CD14-positive monocyte (primary cell): ENCODE measurements at regions not wholly inside any gene's neighbourhood (a gene's known extent, or its start where the extent isn't known, plus 50 kb on each side); places are given as distances from the start of the nearest gene placed in this dataset.

Experiments
- DNase-seq, 3 donors: peaks; one replicate each; pipeline ENCODE4 v3.0.0-alpha.2; 2011 to 2022
- H2AFZ ChIP-seq: 2 replicates; pipeline ENCODE4 v1.6.0; 2012; ENCODE audit warnings: mild to moderate bottlenecking, low read depth, low read length, inconsistent platforms; ENCODE audit not compliant: insufficient read depth, poor library complexity, severe bottlenecking
- H3K27ac ChIP-seq, 2 donors: 1 replicate in 1 of 2; 2 replicates in 1 of 2; pipeline ENCODE4 v1.5.1; 2012 to 2013; ENCODE audit warnings: low read length in 2 of 2, control low read depth in 1 of 2, inconsistent platforms in 1 of 2, low read depth in 1 of 2, mild to moderate bottlenecking in 1 of 2
- H3K27me3 ChIP-seq, 2 donors: one replicate each; pipeline versions ENCODE4 v1.6.0 to v1.6.1; 2011 to 2013; ENCODE audit warnings: low read length in 2 of 2; ENCODE audit not compliant: control insufficient read depth in 2 of 2, insufficient read depth in 2 of 2
- H3K36me3 ChIP-seq, 2 donors: replicated peaks in 1 of 2; 1 replicate in 1 of 2; 2 replicates in 1 of 2; pipeline versions ENCODE4 v1.5.1 to v1.6.1; 2012 to 2013; ENCODE audit warnings: low read length in 2 of 2, control low read depth in 1 of 2, inconsistent platforms in 1 of 2, mild to moderate bottlenecking in 1 of 2; ENCODE audit not compliant: insufficient read depth in 2 of 2, control insufficient read depth in 1 of 2
- H3K4me1 ChIP-seq, 2 donors: 1 replicate in 1 of 2; 2 replicates in 1 of 2; pipeline versions ENCODE4 v1.5.1 to v1.6.1; 2012 to 2013; ENCODE audit warnings: low read length in 2 of 2, control low read depth in 1 of 2, inconsistent platforms in 1 of 2, mild to moderate bottlenecking in 1 of 2, moderate library complexity in 1 of 2; ENCODE audit not compliant: insufficient read depth in 2 of 2, control insufficient read depth in 1 of 2
- H3K4me2 ChIP-seq: replicated peaks from 2 replicates; pipeline ENCODE3; 2012; ENCODE audit warnings: low read length, moderate library complexity, mild to moderate bottlenecking; ENCODE audit not compliant: poor library complexity, severe bottlenecking; ENCODE audit errors: extremely low read depth
- H3K4me3 ChIP-seq, 3 experiments: fragments of 200-600 bp in 1 of 3; sonication (generic) in 1 of 3; replicated peaks in 1 of 3; 1 replicate in 2 of 3; 2 replicates in 1 of 3; pipeline ENCODE4 v1.5.1; 2011 to 2013; ENCODE audit warnings: low read length in 3 of 3, mild to moderate bottlenecking in 3 of 3, control low read depth in 2 of 3, low read depth in 2 of 3, inconsistent platforms in 1 of 3, moderate library complexity in 1 of 3
- H3K79me2 ChIP-seq: 2 replicates; pipeline ENCODE4 v1.6.0; 2012; ENCODE audit warnings: mild to moderate bottlenecking, control low read depth, inconsistent platforms, low read length, moderate library complexity; ENCODE audit not compliant: insufficient read depth
- H3K9ac ChIP-seq: 2 replicates; pipeline ENCODE4 v1.6.0; 2017; ENCODE audit warnings: low read length, mild to moderate bottlenecking; ENCODE audit not compliant: insufficient read depth, poor library complexity, severe bottlenecking
- H3K9me3 ChIP-seq, 2 donors: replicated peaks in 1 of 2; 1 replicate in 1 of 2; 2 replicates in 1 of 2; pipeline versions ENCODE4 v1.5.1 to v1.6.1; 2012 to 2013; ENCODE audit warnings: low read length in 2 of 2, control low read depth in 1 of 2; ENCODE audit not compliant: control insufficient read depth in 1 of 2, insufficient read depth in 1 of 2
- H4K20me1 ChIP-seq: 2 replicates; pipeline ENCODE4 v1.6.0; 2012; ENCODE audit warnings: mild to moderate bottlenecking, low read length, control low read depth, moderate library complexity; ENCODE audit not compliant: insufficient read depth
- H3K27ac Mint-ChIP-seq, 7 donors: one replicate each; pipeline ENCODE4 v1.8.0; 2020; ENCODE audit warnings: mild to moderate bottlenecking in 7 of 7, mixed read lengths in 7 of 7, moderate library complexity in 6 of 7, inconsistent platforms in 2 of 7
- H3K27me3 Mint-ChIP-seq, 3 donors: one replicate each; pipeline ENCODE4 v1.8.0; 2021 to 2022; ENCODE audit warnings: low read depth in 3 of 3, mild to moderate bottlenecking in 3 of 3, mixed read lengths in 3 of 3, moderate library complexity in 3 of 3, inconsistent platforms in 1 of 3
- H3K36me3 Mint-ChIP-seq, 2 donors: one replicate each; pipeline ENCODE4 v1.8.0; 2020; ENCODE audit warnings: mixed read lengths in 2 of 2, inconsistent platforms in 1 of 2, mild to moderate bottlenecking in 1 of 2
- H3K4me1 Mint-ChIP-seq: one replicate; pipeline ENCODE4 v1.8.0; 2020; ENCODE audit warnings: mild to moderate bottlenecking, mixed read lengths
- H3K4me3 Mint-ChIP-seq, 2 donors: one replicate each; pipeline ENCODE4 v1.8.0; 2020; ENCODE audit warnings: mild to moderate bottlenecking in 2 of 2, mixed read lengths in 2 of 2, moderate library complexity in 1 of 2
- H3K9me3 Mint-ChIP-seq, 7 donors: one replicate each; pipeline ENCODE4 v1.8.0; 2020 to 2022; ENCODE audit warnings: mixed read lengths in 7 of 7, mild to moderate bottlenecking in 6 of 7, moderate library complexity in 6 of 7, inconsistent platforms in 2 of 7
- CTCF ChIP-seq: fragments of 200-600 bp; IDR thresholded peaks from one replicate; pipeline ENCODE4 v1.8.0; 2022; ENCODE audit warnings: antibody characterized with exemption, mild to moderate bottlenecking
- WGBS: methylation state at CpG from one replicate; pipeline ENCODE4 v1.1.5; 2013; ENCODE audit warnings: missing lambda C conversion rate; ENCODE audit not compliant: insufficient coverage; 5-methylcytosine and 5-hydroxymethylcytosine counted together
- intact Hi-C, 2 donors: fragments of 100-400 bp; cut with micrococcal nuclease; formaldehyde crosslinking; loops; one replicate each; pipeline versions ENCODE4 v1.15.0 to v1.15.1; 2023

- DNase-seq, result no peak
- no peaks in the 10 kb centered on the region for H3K36me3 Mint-ChIP-seq
- H3K27ac Mint-ChIP-seq, result no peak overlapping the region
- no peak overlapping the region for H3K27ac ChIP-seq
- no peaks in the 10 kb centered on the region for H3K27me3 ChIP-seq
- no peak overlapping the region for H3K4me3 Mint-ChIP-seq
- H2AFZ ChIP-seq, result no peak overlapping the region
- no peak for TF ChIP-seq CTCF
- WGBS, result no CpG with 5 or more reads among the region's 1 CpG
- intact Hi-C loops, result no loop called here
- no peak overlapping the region for H3K4me3 ChIP-seq
- H3K27me3 Mint-ChIP-seq, result no peaks in the 10 kb centered on the region
- no peak overlapping the region for H3K9ac ChIP-seq
- no peaks in the 10 kb centered on the region for H3K36me3 ChIP-seq
- no peaks in the 10 kb centered on the region for H3K79me2 ChIP-seq
- no peak overlapping the region for H3K4me2 ChIP-seq
- peaks cover 0 to 4% (median 1%) of the 10 kb centered on the region in 7 donors for H3K9me3 Mint-ChIP-seq
- no peaks in the 10 kb centered on the region for H3K9me3 ChIP-seq
- H4K20me1 ChIP-seq, result no peaks in the 10 kb centered on the region
- no peaks in the 10 kb centered on the region for H3K4me1 Mint-ChIP-seq
- no peaks in the 10 kb centered on the region for H3K4me1 ChIP-seq
These were observed 781.4 kb downstream of the KLHL13 start for GRCh38 chrX:117335209-117335608.

GRCh38 chrX:117327373-117327772 lies 789.2 kb downstream of the KLHL13 start:
- Histone ChIP-seq H3K9me3 (peaks cover 0 to 7% of the 10 kb centered on the region in 2 donors), H3K4me2 (no peak overlapping the region), H3K9ac (no peak overlapping the region), H3K4me1 (no peaks in the 10 kb centered on the region), H3K79me2 (no peaks in the 10 kb centered on the region), H3K36me3 (no peaks in the 10 kb centered on the region), H4K20me1 (no peaks in the 10 kb centered on the region), H3K27ac (no peak overlapping the region), H3K4me3 (no peak overlapping the region), H2AFZ (no peak overlapping the region), H3K27me3 (no peaks in the 10 kb centered on the region)
- Mint-ChIP-seq H3K36me3 (no peaks in the 10 kb centered on the region), H3K9me3 (peaks cover 0 to 14% (median 5%) of the 10 kb centered on the region in 7 donors), H3K4me3 (no peak overlapping the region), H3K4me1 (no peaks in the 10 kb centered on the region), H3K27ac (no peak overlapping the region), H3K27me3 (peaks cover 0 to 4% (median 0%) of the 10 kb centered on the region in 3 donors)
- no peak for DNase-seq
- TF ChIP-seq CTCF, result no peak
- intact Hi-C loops, result no loop called here
- no CpG with 5 or more reads among the region's 1 CpG for WGBS
